NCI-H1930 (cell line): ENCODE measurements at regions not wholly inside any gene's neighbourhood (a gene's known extent, or its start where the extent isn't known, plus 50 kb on each side); places are given as distances from the start of the nearest gene placed in this dataset.
"Not testable (repeated sequence)": the region's sequence is repeated elsewhere in the genome, so short reads cannot be mapped to it uniquely, and the experiment has no call there.

Experiments used
- DNase-seq, 2 experiments: peaks; one replicate each; lab custom pipeline; 2025; lab: John Stamatoyannopoulos, UW

DNA sequence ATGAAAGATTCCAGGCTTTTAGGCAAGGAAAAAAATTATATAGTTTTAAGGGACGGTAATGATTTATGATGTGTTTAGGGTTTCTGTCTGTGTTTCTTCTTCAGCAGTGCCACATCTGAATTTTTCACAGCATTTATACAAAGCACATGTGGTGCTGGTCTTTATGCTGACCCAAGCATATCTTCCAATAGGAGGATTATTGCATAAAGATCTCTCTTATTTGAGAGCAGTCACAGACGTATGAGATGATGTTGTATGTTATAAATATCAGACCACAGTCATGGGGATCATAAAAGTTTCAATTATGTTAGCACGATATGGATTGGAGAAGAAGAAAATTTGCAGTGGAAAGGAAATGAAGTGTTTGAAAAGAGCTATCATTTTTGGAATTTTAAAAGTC, 150.9 kb downstream of the RASEF start:
- DNase-seq: no peak

DNA sequence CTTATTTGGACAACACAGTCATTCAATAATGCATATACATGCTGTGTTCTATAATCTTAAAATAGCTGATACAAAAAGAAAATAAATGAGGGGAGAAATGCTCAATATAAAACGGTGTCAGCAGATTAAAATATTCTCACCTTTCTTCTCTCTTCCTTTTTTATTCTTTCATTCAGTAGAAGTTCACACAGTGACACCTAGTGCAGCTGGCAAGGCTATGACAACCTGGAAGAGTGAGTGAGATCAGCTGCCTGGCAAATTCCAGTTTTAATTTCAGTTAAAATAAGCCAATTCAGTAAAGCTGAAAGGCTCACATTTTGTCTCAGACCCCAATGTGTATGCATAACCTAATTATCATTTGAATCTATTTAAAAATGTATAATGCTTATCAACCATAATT, 150.3 kb downstream of the RASEF start:
- DNase-seq: no peak

GRCh38 chr9:82916238-82916637, 146.7 kb downstream of the RASEF start:
- DNase-seq: not testable (repeated sequence)

GRCh38 chr9:82920154-82920553, 142.8 kb downstream of the RASEF start:
- DNase-seq: no peak

DNA sequence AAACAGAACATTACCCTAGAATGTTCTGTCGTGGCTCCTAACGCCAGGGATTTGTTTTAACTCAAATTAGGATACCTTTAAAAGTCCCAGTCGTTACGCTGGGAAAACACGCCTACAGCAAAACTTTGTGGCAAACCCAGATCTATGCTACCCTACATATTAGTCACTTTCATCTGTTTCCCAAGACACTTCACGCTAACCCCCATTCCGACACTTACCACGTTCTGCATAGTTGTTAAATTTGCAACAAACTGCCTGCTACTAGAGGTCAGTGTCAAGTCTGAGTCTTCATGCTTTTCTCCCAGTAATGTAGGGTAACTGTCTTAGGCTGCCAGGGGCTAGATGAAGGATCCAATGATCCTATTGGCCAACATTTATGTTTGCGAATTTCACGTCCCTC, 140.3 kb downstream of the RASEF start:
- no peak for DNase-seq

- no peak for DNase-seq
Measured at GRCh38 chr9:82923092-82923911, 139.6 kb downstream of the RASEF start.

DNA sequence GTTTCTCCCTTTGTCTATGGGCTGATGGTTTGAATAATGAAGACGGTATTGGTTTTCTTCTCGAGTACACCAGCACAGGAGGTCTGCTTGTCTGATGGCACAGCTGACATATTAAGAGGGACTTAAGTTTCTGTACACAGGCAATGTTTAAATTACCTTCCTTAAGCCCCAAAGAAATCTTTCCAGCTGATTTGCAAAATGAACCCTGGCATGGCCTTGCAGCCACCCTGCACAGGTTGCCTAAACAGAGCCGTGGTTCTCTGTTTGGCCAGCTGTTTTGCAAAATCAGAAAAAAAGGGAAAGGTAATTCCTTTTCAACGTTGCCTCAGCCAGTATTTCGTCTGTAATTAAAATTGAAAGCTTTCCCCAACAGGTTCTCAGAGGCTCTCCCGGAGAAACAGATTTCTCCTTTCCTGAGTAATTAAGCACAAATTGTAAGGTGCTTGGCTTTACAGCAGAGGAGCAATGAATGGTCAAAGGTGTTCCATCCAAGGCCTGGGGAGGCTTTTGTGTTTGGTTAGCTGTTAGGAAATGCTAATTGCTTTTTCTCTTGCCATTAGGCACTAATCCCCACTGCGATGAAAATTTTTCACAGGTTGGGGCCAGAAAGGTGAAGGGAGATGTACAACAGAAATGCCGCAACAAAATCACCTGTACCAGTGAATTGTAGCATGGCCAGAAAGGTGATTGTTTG, 138.9 kb downstream of the RASEF start:
- DNase-seq: no peak
